SK-N-SH treated with all-trans-retinoic acid at 6 μM for 48 hours (cell line): ENCODE measurements at regions not wholly inside any gene's neighbourhood (a gene's known extent, or its start where the extent isn't known, plus 50 kb on each side); places are given as distances from the start of the nearest gene placed in this dataset.

Source experiments
- ATAC-seq: fragments of 200-7000 bp; cut with Tn5 transposase; 3 replicates; pipeline ENCODE4 v1.9.1; 2020; ENCODE audit warnings: mild to moderate bottlenecking, moderate library complexity
- ARNTL ChIP-seq: fragments of 450-650 bp; formaldehyde crosslinking; IDR thresholded peaks from 2 replicates; pipeline ENCODE4 v1.5.0; 2020; ENCODE audit warnings: low read depth, mild to moderate bottlenecking, moderate library complexity, borderline replicate concordance
- BACH2 ChIP-seq: fragments of 250-450 bp; sonication (Bioruptor Pico); IDR thresholded peaks from 2 replicates; pipeline ENCODE4 v1.9.0; 2021; ENCODE audit warnings: mild to moderate bottlenecking, borderline replicate concordance
- CSRNP3 ChIP-seq: fragments of 250-450 bp; sonication (Bioruptor Pico); IDR thresholded peaks from 2 replicates; pipeline ENCODE4 v1.5.1; 2021; ENCODE audit warnings: mild to moderate bottlenecking, moderate library complexity
- ESRRG ChIP-seq: fragments of 250-450 bp; sonication (Bioruptor Pico); IDR thresholded peaks from 2 replicates; pipeline ENCODE4 v1.6.1; 2021; ENCODE audit warnings: mild to moderate bottlenecking
- PATZ1 ChIP-seq: fragments of 250-450 bp; sonication (Bioruptor Pico); IDR thresholded peaks from 2 replicates; pipeline ENCODE4 v1.8.0; 2020; ENCODE audit warnings: mild to moderate bottlenecking, moderate library complexity, borderline replicate concordance
- POU6F1 ChIP-seq: fragments of 250-450 bp; sonication (Bioruptor Pico); IDR thresholded peaks from 2 replicates; pipeline ENCODE4 v1.8.0; 2021; ENCODE audit warnings: low read depth, mild to moderate bottlenecking, moderate library complexity, borderline replicate concordance
- PPARA ChIP-seq: fragments of 250-450 bp; sonication (Bioruptor Pico); IDR thresholded peaks from 2 replicates; pipeline ENCODE4 v1.5.0; 2020; ENCODE audit warnings: mild to moderate bottlenecking, borderline replicate concordance
- RARB ChIP-seq: fragments of 250-450 bp; sonication (Bioruptor Pico); IDR thresholded peaks from 2 replicates; pipeline ENCODE4 v1.8.0; 2021; ENCODE audit warnings: mild to moderate bottlenecking, moderate library complexity
- SNAI2 ChIP-seq: fragments of 250-450 bp; sonication (Bioruptor Pico); IDR thresholded peaks from 2 replicates; pipeline ENCODE4 v1.5.0; 2020; ENCODE audit warnings: mild to moderate bottlenecking, moderate library complexity
- TOX ChIP-seq: fragments of 250-450 bp; sonication (Bioruptor Pico); IDR thresholded peaks from 2 replicates; pipeline ENCODE4 v1.8.0; 2021; ENCODE audit warnings: mild to moderate bottlenecking, moderate library complexity, borderline replicate concordance
- TSHZ2 ChIP-seq: fragments of 250-450 bp; sonication (Bioruptor Pico); IDR thresholded peaks from 2 replicates; pipeline ENCODE4 v1.5.0; 2020; ENCODE audit warnings: mild to moderate bottlenecking, moderate library complexity
- ZC3H10 ChIP-seq: fragments of 250-450 bp; sonication (Bioruptor Pico); IDR thresholded peaks from 2 replicates; pipeline ENCODE4 v1.5.1; 2021; ENCODE audit warnings: mild to moderate bottlenecking, moderate library complexity
- ZFP3 ChIP-seq: fragments of 250-450 bp; sonication (Bioruptor Pico); IDR thresholded peaks from 2 replicates; pipeline ENCODE4 v1.5.0; 2020; ENCODE audit warnings: mild to moderate bottlenecking, moderate library complexity
- ZFP30 ChIP-seq: fragments of 450-650 bp; formaldehyde crosslinking; IDR thresholded peaks from 2 replicates; pipeline ENCODE4 v1.5.0; 2022; ENCODE audit warnings: mild to moderate bottlenecking, moderate library complexity
- ZNF565 ChIP-seq: fragments of 450-650 bp; formaldehyde crosslinking; conservative IDR thresholded peaks from 2 replicates; pipeline ENCODE4 v1.5.0; 2020; ENCODE audit warnings: low read depth, mild to moderate bottlenecking, moderate library complexity
- ZNF8 ChIP-seq: fragments of 450-650 bp; formaldehyde crosslinking; IDR thresholded peaks from 2 replicates; pipeline ENCODE4 v1.5.0; 2020; ENCODE audit warnings: mild to moderate bottlenecking, moderate library complexity
- TF ChIP-seq, protein P1 (sequence below): fragments of 250-450 bp; sonication (Bioruptor Pico); IDR thresholded peaks from 2 replicates; pipeline ENCODE4 v1.5.1; 2020; ENCODE audit warnings: low read depth, mild to moderate bottlenecking, moderate library complexity

DNA sequence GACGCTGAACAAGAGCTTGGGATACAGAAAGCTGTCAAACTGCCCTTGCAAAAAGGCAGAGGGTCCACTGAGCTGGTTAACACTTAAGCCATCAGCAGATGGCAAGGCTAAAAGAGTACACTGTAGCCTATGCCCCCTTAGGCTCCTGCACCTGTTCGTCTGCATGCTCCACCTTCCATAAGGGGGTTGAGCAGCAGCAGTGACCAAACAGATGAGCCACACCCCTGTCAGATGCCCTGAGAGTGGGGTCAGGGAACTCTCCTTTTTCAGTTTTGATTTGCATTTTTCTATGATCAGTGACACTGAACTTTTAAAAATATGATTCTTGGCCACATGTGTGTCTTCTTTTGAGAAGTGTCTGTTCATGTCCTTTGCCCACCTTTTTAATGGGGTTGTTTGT is 402.5 kb upstream of the FAM98A start:
- ATAC-seq = no peak
- no peak for TF ChIP-seq RARB
- TF ChIP-seq TSHZ2 (CRISPR knock-in tag) = no peak
- TF ChIP-seq ZFP3 (CRISPR knock-in tag) = no peak
- no peak for TF ChIP-seq ZNF565 (CRISPR knock-in tag)
- TF ChIP-seq BACH2 (CRISPR knock-in tag) = no peak
- no peak for TF ChIP-seq ESRRG (CRISPR knock-in tag)
- TF ChIP-seq SNAI2 (CRISPR knock-in tag) = no peak
- TF ChIP-seq POU6F1 (CRISPR knock-in tag) = no peak
- no peak for TF ChIP-seq PPARA (CRISPR knock-in tag)

GRCh38 chr2:33984131-33984530 is 385.0 kb upstream of the FAM98A start:
- ATAC-seq = no peak
- no peak for TF ChIP-seq ZC3H10 (CRISPR knock-in tag)
- no peak for TF ChIP-seq ESRRG (CRISPR knock-in tag)
- no peak for TF ChIP-seq BACH2 (CRISPR knock-in tag)
- no peak for TF ChIP-seq ARNTL (CRISPR knock-in tag)
- TF ChIP-seq POU6F1 (CRISPR knock-in tag) = no peak
- TF ChIP-seq ZNF8 = no peak
- TF ChIP-seq CSRNP3 (CRISPR knock-in tag) = no peak
- no peak for TF ChIP-seq TOX (CRISPR knock-in tag)
- no peak for TF ChIP-seq SNAI2 (CRISPR knock-in tag)
- TF ChIP-seq, protein P1, sequence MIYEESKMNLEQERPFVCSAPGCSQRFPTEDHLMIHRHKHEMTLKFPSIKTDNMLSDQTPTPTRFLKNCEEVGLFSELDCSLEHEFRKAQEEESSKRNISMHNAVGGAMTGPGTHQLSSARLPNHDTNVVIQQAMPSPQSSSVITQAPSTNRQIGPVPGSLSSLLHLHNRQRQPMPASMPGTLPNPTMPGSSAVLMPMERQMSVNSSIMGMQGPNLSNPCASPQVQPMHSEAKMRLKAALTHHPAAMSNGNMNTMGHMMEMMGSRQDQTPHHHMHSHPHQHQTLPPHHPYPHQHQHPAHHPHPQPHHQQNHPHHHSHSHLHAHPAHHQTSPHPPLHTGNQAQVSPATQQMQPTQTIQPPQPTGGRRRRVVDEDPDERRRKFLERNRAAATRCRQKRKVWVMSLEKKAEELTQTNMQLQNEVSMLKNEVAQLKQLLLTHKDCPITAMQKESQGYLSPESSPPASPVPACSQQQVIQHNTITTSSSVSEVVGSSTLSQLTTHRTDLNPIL (CRISPR knock-in tag) = no peak
- no peak for TF ChIP-seq ZFP3 (CRISPR knock-in tag)
- TF ChIP-seq TSHZ2 (CRISPR knock-in tag) = no peak
- no peak for TF ChIP-seq ZFP30 (CRISPR knock-in tag)

GRCh38 chr2:33978471-33978870 is 379.4 kb upstream of the FAM98A start:
- ATAC-seq = no peak
- TF ChIP-seq PATZ1 (CRISPR knock-in tag) (no peak), ZNF565 (CRISPR knock-in tag) (no peak), TOX (CRISPR knock-in tag) (no peak), CSRNP3 (CRISPR knock-in tag) (no peak), ZFP30 (CRISPR knock-in tag) (no peak), BACH2 (CRISPR knock-in tag) (no peak)
